Calu3 (cell line): ENCODE measurements at regions not wholly inside any gene's neighbourhood (a gene's known extent, or its start where the extent isn't known, plus 50 kb on each side); places are given as distances from the start of the nearest gene placed in this dataset.

Experiments used
- BruUV-seq: library from RNA; stranded (reverse); fragments of 400-500 nt; replicated peaks from 2 replicates; lab custom pipeline; 2021; lab: Mats Ljungman, UMichigan
- CTCF ChIA-PET: fragments of 300-600 bp; sonication (Branson Sonifier 250); formaldehyde crosslinking; loops from one replicate; lab custom pipeline; 2022; ENCODE audit warnings: antibody characterized with exemption; lab: Charles Lee
- DNase-seq: peaks from one replicate; pipeline ENCODE4 v3.0.0; 2022
- H3K27ac Mint-ChIP-seq: one replicate; pipeline ENCODE4 v1.8.0; 2022; ENCODE audit warnings: mixed read lengths; ENCODE audit not compliant: unreplicated experiment
- H3K27me3 Mint-ChIP-seq: one replicate; pipeline ENCODE4 v1.8.0; 2022; ENCODE audit warnings: mixed read lengths; ENCODE audit not compliant: unreplicated experiment
- H3K36me3 Mint-ChIP-seq: one replicate; pipeline ENCODE4 v1.8.0; 2022; ENCODE audit warnings: mild to moderate bottlenecking, moderate library complexity, mixed read lengths; ENCODE audit not compliant: insufficient read depth, unreplicated experiment
- H3K4me1 Mint-ChIP-seq: one replicate; pipeline ENCODE4 v1.8.0; 2022; ENCODE audit warnings: mild to moderate bottlenecking, low read depth, mixed read lengths; ENCODE audit not compliant: unreplicated experiment
- H3K4me3 Mint-ChIP-seq: one replicate; pipeline ENCODE4 v1.8.0; 2022; ENCODE audit warnings: mild to moderate bottlenecking, low read depth, moderate library complexity, mixed read lengths; ENCODE audit not compliant: unreplicated experiment
- H3K9me3 Mint-ChIP-seq: one replicate; pipeline ENCODE4 v1.8.0; 2022; ENCODE audit warnings: low read depth, mixed read lengths; ENCODE audit not compliant: unreplicated experiment
- CTCF ChIP-seq: fragments of 200-600 bp; IDR thresholded peaks from one replicate; pipeline ENCODE4 v1.8.0; 2022; ENCODE audit warnings: antibody characterized with exemption; ENCODE audit not compliant: unreplicated experiment
- intact Hi-C: fragments of 100-400 bp; cut with micrococcal nuclease; formaldehyde crosslinking; loops from one replicate; pipeline ENCODE4 v1.10.0; 2022; ENCODE audit not compliant: unreplicated experiment

- no peak for TF ChIP-seq CTCF
- CTCF ChIA-PET = interaction anchor here (0.7 kb wide), 1 partner anchor 1029 kb away, joined by 3 read pairs; no protein-coding TSS in a partner anchor
- intact Hi-C loops = no loop called here
- H3K4me3 Mint-ChIP-seq = no peak overlapping the region
- no peaks in the 10 kb centered on the region for H3K27me3 Mint-ChIP-seq
- peaks cover 2% of the 10 kb centered on the region for H3K9me3 Mint-ChIP-seq
- H3K4me1 Mint-ChIP-seq = no peaks in the 10 kb centered on the region
- no TSS peak for BruUV-seq
- H3K36me3 Mint-ChIP-seq = no peaks in the 10 kb centered on the region
- no peak overlapping the region for H3K27ac Mint-ChIP-seq
- no peak for DNase-seq
Measured at GRCh38 chr4:187633245-187633644, 362.3 kb upstream of the ZFP42 start.

GRCh38 chr4:187656959-187657358 is 338.6 kb upstream of the ZFP42 start:
- DNase-seq = no peak
- no peak for TF ChIP-seq CTCF
- intact Hi-C loops = no loop called here
- no peak overlapping the region for H3K4me3 Mint-ChIP-seq
- H3K27me3 Mint-ChIP-seq = no peaks in the 10 kb centered on the region
- H3K27ac Mint-ChIP-seq = no peak overlapping the region
- CTCF ChIA-PET = no interaction called here
- no TSS peak for BruUV-seq
- H3K4me1 Mint-ChIP-seq = no peaks in the 10 kb centered on the region
- H3K36me3 Mint-ChIP-seq = no peaks in the 10 kb centered on the region
- no peaks in the 10 kb centered on the region for H3K9me3 Mint-ChIP-seq

GRCh38 chr4:187663076-187663475 is 332.5 kb upstream of the ZFP42 start:
- H3K27me3 Mint-ChIP-seq = no peaks in the 10 kb centered on the region
- no TSS peak for BruUV-seq
- no peak overlapping the region for H3K27ac Mint-ChIP-seq

GRCh38 chr4:187664011-187664410 is 331.6 kb upstream of the ZFP42 start:
- no TSS peak for BruUV-seq
- Mint-ChIP-seq H3K27ac (no peak overlapping the region), H3K27me3 (no peaks in the 10 kb centered on the region), H3K4me3 (no peak overlapping the region), H3K36me3 (no peaks in the 10 kb centered on the region), H3K9me3 (peaks cover 3% of the 10 kb centered on the region), H3K4me1 (no peaks in the 10 kb centered on the region)
- intact Hi-C loops = no loop called here
- DNase-seq = no peak
- CTCF ChIA-PET = no interaction called here
- TF ChIP-seq CTCF = no peak

More at GRCh38 chr4:187663076-187663475, 332.5 kb upstream of the ZFP42 start:
- no peaks in the 10 kb centered on the region for H3K36me3 Mint-ChIP-seq
- no peak overlapping the region for H3K4me3 Mint-ChIP-seq
- intact Hi-C loops = no loop called here
- CTCF ChIA-PET = no interaction called here
- TF ChIP-seq CTCF = no peak
- H3K4me1 Mint-ChIP-seq = no peaks in the 10 kb centered on the region
- no peak for DNase-seq
- peaks cover 3% of the 10 kb centered on the region for H3K9me3 Mint-ChIP-seq
